HG03457 (cell line): ENCODE measurements at regions not wholly inside any gene's neighbourhood (a gene's known extent, or its start where the extent isn't known, plus 50 kb on each side); places are given as distances from the start of the nearest gene placed in this dataset.

Source experiments
- ATAC-seq: cut with Tn5 transposase; IDR thresholded peaks from one replicate; pipeline ENCODE4 v1.9.1; 2021; ENCODE audit warnings: moderate number of reproducible peaks; ENCODE audit not compliant: unreplicated experiment

DNA sequence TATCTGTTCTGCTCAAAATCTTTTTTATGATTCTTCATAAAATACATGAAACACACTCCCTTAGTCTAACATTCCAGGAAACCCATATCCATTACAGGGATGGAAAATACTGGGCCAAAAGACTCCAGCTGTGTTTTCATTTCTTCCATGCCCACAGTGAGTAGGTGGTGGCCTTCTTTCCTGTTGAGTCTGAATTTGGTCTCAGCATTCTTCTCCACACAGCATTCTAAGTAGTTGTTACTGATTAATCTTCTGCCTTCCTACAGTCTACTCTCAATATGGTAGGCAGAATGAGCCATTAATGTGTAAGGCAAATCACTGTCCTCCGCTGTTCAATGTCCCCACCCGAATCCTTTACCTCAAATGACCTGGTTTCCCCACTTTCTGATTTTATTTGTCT lies 370.6 kb upstream of the RPS6KA3 start:
- ATAC-seq, result no peak

DNA sequence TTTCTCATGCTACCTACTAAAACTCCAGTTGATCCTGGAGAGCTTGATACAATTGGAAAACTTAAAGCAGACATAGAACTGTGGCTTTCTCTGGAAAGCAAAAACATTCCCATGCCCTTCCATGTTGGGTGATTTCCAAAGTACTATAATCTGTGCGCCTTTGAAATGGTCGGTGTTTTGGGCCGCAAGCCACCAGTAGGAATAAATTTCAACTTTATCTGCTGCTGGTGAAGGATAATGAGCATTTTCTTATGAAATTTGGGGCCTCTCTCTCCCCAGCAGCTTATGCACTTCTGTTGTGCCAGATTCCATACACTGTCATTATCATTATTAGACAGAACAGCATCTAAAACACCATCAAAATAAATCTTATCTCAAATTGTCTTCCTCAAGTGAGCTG lies 366.7 kb upstream of the RPS6KA3 start:
- ATAC-seq, result no peak

DNA sequence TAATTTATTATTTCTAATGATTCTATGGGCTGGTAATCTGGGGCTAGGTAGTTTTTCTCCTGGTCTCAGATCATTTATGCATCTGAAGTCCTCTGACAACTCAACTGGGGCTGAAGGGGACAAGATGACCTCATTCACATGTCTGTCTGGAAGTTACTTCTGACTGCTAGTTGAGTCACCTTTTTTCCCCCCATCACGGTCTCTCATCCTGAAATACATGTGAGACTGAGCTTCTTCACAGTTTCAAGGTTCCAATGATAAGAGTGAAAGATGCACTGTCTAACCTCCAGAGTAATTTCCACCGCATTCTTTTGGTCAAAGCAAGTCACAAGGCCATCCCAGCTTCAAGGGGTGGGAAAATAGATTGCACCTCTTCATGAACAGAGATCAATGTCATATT lies 356.7 kb upstream of the RPS6KA3 start:
- ATAC-seq, result no peak

DNA sequence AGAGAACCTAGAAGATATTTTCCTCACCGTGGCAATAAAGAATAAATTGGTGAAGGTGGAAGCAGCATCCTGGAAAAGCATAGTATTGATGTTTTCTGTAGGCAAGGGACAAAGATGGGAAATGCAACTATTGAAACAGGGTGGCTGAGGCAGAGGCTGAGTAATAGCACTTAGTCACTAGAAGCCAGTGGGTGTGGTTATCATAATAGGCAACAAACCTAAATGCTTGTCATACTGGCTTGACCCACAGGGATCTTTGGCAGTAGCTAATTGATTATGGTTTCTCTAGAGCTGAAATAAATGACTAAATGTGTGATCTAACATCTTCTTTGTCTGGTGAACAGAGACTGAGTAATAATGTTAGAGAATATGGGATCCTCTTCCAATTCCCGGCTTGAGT lies 353.6 kb upstream of the RPS6KA3 start:
- ATAC-seq, result no peak

DNA sequence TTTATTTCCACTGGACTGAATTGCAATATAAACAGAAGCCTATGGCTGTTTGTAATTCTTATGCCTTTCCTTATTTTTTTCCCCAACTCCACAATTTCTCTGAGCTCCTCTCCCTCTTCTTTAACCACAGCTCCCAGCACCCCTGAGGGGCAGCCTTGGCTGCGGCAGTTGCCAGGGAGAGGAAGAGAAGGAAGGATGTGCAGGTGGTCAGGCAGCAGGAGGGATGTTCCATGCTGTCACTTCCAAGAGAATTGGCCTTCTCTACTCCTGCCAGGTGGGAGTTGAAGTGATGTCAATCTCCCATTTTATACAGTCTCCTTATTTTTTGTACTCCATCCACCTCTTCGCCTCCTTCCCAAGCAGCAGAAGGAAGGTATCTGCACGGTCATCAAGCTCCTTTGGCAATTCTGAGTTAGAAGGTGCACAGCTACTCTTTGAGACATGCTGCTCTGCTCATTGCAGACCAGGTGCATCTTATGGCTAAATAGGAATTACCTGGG lies 343.3 kb upstream of the RPS6KA3 start:
- no peak for ATAC-seq

DNA sequence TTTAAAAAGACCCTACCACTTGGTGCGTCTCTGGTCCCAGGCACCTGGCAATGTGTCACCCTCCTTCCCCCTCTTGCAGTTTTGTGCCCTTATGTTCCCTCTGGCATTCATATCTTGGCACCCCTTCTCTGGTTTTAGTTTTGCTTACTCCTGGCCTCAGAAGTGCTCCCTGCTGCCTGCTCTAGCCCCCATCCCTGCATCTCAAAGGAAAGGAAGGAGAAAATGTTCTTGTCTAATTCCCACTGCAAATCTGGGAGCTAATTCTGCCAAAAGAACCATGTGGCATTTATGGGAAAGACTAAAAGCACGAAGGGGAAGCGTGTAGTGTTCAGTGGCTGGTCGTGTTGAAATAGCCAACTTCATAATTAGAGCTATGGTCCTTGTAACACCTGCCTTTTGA lies 340.1 kb upstream of the RPS6KA3 start:
- no peak for ATAC-seq

DNA sequence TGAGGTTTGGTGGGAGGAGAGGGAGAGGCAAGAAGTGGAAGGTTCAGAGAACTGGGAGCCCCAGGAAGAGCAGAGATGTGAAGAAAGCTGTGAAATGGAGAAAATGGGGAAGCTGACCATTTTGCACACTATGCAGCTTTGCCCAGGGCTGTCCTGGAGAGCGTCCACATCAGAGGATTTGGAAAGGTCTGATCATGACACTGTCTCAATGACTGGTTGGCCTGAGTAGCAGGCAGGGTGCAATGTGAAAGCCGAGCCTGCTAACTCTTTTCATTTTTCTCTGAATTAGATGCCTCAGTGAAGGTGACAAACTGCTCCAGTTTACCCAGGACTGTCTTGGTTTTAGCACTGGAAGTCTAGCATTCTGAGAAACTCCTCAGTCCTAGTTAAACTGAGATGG lies 330.1 kb upstream of the RPS6KA3 start:
- no peak for ATAC-seq

DNA sequence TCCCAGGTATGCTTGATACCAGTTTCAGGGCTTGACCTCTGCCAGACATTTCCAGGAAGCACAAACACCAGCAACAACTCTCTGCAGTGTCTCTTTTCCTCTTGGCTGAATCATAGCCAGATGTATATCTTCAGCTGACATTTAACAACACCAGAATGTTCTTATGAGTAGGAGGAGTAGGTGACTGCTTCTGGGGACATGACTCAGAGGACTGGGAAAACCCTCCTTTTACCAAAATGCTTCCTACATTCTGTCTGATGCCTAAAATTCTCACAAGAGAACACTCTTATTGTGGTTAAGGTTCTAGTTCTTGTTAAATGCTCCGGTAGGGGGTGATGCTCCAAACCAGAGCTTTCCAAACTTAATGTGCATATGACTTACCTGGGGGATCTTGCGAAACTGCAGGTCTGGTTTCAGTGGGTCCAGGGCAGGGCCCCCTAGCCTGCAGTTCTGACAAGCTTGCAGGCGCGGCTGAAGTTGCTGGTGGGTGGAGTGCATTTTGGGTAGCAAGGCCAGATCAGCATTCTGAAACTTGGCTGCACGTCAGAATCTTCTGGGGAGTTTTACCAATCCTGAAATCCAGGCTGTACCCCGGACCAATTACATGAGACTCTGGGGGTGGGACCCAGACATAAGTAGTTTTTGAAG lies 329.3 kb upstream of the RPS6KA3 start:
- no peak for ATAC-seq

DNA sequence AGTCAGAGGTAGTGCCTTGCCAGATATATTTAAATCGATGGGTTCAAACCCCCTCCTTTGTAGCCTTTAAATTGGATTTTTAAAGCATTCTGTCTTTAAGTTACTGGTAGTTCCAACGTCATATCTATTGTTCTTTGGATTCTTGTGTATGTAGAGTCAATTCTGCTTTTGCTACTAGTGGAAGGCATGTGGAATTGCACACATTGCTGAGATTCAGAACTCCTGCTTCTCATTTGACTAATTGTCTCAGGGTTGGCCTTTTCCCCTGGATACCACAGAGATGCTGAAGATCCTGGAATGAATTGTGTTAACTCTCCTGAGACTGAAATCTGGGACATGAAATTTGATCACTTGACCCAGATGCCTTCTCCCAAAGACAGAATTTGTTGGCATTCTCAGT lies 328.3 kb upstream of the RPS6KA3 start:
- ATAC-seq, result no peak

DNA sequence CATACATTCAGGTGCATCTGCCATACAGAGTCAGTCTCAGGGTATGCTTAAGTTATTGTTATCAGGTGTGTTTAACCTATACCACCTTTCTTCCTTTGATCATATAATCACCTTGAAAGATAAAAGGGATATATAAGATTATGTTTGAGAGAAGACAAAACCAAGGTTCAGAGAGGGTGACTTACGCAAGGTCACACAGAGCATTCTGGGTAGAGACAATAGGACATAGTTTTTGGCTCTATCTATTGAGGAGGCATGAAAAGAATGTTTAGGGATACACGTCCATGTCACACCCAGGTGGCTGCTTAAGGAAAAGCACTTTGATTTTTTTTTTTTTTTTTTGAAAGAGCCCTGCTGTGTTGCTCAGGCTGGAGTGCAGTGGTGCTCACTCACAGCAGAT lies 327.1 kb upstream of the RPS6KA3 start:
- ATAC-seq, result no peak

DNA sequence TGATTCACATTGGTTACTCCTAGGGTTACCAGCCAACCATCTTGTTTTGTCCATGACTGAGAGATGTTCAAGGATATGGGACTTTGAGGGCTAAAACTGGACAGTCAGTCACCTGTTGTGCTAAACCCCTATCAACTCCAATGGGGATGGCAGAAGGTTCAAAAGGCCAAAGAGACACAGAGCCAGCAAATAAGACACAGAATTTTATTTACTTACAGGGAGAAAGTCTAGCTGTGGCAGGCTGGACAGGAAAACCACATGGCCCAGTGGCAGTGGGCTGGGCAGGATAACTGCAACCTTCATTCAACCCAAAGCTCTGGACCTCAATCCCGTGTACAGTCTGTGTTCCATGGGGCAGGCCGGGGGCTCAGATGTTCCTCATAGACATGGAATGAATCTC lies 326.7 kb upstream of the RPS6KA3 start:
- ATAC-seq, result no peak

DNA sequence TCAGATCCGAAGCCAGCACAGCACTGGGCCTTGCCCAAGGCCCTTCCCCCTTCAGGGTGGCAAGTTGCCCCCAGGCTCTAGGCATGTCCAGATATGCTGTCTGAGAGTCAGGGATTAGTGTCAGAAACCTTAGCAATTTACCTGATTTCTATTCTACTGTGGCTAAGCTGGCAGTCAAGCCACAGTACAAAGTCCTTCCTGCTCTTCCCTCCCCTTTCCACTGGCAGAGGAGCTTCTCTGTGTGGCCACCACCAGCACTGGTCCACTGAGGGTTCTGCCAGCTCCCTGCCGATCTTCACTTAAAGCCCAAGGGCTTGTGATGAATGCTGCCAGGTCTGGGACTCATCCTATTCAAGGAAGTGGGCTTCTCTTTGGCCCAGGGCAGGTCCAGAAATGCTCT lies 324.5 kb upstream of the RPS6KA3 start:
- ATAC-seq, result no peak

DNA sequence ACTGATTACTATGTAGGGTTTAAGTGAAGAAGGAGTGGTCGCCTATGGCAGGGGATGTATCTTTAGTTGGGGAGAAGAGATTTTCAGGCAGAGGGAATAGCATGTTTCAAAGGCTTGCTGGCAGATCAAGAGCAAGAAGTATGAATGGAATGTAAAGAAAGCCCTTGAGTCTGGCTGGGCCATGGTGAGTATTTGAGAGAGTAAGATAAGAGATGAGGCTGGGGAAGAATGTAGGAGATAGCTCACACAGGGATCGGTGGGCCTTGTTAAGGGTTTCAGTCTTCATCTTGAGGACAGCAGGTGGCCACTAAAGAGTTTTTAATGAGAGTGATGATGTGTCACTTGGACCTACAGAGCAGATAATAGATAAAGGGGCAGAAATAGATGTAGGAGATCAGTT lies 319.1 kb upstream of the RPS6KA3 start:
- no peak for ATAC-seq

DNA sequence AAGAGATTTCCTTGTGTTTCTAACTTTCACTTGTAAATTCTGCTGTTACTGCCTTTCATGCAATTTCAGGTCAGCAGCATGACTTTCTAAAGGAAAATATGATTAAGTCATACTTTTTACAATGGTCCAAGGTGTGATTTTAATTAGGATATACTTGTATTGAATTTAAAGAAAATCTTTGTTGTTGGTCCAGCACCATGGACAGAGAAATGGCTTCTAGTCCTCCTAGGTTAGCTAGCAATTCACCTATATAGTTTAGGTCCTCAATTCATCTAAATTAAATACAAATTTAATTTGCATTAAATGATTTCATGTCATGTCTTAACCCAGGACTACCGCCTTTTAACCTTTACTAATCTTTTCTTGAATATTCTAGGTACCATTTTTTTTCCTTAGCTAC lies 304.9 kb upstream of the RPS6KA3 start:
- ATAC-seq, result no peak

DNA sequence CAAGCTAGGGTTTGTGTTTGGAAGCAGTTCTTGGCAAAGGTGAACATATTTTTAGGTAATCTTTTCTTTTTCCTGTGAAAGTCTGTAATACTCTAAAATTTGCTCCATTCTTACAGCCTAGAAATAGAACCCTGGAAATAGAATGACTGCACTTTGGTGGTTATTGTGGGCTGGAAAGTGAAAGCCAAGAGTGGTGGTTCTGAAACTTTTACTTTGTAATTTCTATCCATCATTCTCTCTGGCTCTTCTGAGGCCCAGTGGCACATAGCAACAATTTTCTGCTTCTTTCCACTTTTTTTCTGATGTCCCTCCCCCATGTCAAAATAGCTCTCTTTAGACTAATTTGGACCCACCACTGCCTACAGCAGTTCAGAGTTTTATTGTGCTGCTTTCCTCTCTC lies 300.4 kb upstream of the RPS6KA3 start:
- no peak for ATAC-seq

DNA sequence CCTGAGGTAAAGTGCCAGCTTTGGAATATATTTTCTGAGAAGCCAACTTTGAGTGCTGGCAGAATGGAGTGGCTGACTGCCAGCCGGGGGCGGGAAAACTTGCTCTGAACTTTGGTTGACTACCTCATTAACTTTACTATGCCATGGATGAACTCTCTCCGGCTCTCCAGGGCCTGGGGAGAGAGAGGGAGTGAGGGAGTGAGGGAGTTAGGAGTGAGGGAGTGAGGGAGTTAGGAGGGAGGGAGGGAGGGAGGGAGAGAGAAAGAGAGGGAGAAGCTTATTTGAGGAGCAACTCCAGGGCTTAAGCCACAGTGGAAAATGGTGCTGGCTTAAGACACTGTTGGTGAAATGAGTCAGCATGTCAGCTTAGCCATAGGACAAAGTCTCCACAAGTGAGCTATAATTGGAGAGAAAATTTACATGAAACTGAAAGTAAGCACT lies 280.9 kb upstream of the RPS6KA3 start:
- ATAC-seq, result no peak

DNA sequence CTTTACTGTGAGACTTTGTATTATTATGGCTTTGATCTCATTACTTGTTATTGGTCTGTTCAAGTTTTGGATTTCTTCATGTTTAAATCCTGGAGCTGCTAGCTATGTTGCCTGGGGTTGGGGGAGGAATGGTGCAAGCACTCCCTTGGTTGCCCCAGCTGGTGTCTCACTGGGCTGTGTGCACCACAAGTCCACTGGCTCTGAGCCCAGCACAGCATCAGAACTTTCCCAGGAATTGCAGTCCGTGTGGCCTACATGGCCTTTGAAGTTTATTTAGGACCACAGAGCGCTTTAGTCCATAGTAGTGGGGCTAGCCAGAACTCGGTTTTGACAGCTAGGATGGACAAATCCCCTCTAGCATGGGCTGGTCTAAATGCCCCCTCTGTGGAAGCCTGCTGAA lies 278.8 kb upstream of the RPS6KA3 start:
- ATAC-seq, result no peak

DNA sequence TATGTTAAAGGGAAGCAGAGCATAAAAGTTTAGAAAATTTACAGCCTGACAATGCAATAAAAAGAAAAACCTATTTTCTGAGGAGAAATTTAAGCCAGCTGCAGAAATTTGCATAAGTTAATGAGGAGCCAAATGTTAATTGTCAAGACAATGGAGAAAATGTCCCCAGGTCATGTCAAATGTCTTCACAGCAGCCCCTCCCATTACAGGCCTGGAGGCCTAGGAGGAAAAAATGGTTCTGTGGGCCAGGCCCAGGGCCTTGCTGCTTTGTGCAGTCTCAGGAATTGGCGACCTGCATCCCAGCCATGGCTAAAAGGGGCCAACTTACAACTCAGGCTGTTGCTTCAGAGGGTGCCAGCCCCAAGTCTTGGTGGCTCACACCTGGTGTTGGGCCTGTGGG lies 275.4 kb upstream of the RPS6KA3 start:
- ATAC-seq, result no peak

DNA sequence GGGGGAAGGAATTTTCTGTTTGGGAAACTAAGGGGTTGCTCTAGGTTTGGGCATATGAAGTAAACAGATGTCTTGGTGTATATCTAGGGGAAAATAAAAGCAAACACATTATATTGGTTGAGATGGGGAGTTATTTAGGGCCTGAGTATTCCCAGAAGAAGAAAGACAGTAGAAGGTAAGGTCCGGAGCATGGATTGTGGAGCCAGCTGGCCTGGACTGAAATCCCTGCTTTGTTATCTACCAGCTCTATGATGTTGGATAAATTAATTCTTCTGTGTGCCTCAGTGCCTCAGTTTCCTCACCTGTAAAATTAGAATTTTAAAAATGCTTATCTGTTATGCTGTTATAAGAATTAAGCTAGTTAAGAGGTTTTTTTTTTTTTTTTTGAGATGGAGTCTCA lies 272.3 kb upstream of the RPS6KA3 start:
- ATAC-seq, result no peak

DNA sequence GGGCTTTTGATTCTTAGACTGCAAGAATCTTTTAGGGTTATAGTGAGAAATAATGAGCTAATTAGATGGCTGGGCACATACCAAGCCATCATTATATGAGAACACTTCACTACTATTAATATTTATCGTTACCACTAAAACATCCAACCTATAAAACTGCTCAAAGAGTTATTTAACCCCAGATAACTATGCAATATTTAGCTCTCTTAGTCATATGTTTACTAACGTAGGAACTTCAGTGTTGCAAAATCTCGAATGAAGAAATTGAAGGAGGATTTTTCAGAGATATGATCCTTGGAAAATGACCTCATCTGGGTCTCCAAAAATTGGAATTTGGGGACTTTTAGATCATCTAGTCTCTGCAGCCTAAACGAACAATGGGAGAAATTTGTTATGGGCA lies 265.0 kb upstream of the RPS6KA3 start:
- ATAC-seq, result no peak

DNA sequence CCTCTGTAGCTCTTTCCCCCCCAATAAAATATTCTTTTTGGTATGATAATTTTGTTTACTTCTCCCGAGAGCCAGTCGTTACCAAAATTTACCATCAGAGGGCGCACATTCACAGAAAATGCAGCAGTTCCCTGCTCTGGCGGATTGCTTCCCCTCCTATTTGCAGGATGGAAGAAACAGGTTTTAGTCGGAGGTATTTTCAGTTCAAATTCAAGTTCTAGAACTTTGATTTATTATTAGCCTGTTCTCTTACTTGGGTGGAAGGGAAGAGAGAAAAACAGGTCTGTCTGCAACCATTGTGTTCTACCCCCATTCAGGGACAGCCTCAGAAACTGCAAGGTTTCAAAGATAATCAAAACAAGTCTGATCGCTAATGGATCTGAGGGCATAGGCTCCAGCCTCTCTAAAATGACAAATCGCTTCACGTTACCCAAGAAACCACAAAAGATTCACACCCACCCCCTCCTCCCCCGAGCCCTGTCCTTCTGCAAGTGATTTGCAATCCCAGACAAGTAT lies 263.8 kb upstream of the RPS6KA3 start:
- ATAC-seq, result no peak

DNA sequence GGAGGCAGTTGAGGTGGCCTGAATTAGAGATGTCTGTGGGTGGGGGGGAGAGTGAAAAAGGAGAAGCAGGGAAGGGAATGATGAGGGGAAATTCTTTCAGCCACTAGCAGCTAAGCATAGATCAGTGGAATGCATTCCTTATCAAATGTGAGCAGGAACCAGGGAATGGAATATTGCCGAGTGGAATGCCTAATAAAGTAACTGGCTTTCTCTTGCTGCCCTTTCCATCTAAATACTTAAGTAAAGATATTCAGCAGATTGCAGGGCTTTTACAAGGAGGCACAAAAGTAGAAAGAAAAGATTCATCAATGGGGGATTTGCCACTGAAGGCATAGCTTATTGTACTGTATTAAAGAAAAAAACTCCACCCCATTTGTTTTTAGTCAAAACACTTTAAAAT lies 263.0 kb upstream of the RPS6KA3 start:
- ATAC-seq, result no peak

DNA sequence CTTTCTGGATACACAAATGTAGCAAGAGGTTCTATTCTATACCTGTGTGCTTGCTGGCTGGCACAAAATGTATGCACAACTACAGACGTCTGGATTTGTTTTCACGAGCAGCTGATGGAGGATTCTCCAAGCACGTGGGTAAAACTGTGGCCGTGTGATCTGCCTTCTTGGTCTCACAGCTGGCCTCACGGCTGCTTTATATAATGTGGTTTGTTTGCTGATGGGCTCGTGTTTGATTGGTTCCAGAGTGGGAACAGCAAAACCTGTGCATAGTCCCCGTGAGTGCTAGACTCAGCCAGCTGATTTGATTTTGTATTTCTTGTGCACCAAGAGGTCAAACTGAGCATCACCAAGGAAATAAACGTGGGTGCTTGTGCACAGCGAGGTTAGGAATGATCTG lies 262.6 kb upstream of the RPS6KA3 start:
- no peak for ATAC-seq
